IPS-20b (cell line): ENCODE measurements at regions not wholly inside any gene's neighbourhood (a gene's known extent, or its start where the extent isn't known, plus 50 kb on each side); places are given as distances from the start of the nearest gene placed in this dataset.

ENCODE experiments used
- H3K27ac ChIP-seq: one replicate; pipeline ENCODE4 v1.5.1; 2013; ENCODE audit warnings: low read length
- H3K27me3 ChIP-seq: 2 replicates; pipeline ENCODE4 v1.6.1; 2013; ENCODE audit warnings: mild to moderate bottlenecking, low read length, inconsistent platforms; ENCODE audit not compliant: insufficient read depth
- H3K36me3 ChIP-seq: 2 replicates; pipeline ENCODE4 v1.6.1; 2013; ENCODE audit warnings: low read depth, mild to moderate bottlenecking, inconsistent platforms, low read length, moderate library complexity; ENCODE audit not compliant: insufficient read depth
- H3K4me1 ChIP-seq: 2 replicates; pipeline ENCODE4 v1.6.1; 2013; ENCODE audit warnings: mild to moderate bottlenecking, control low read depth, inconsistent platforms, low read length, moderate library complexity; ENCODE audit not compliant: insufficient read depth
- H3K4me3 ChIP-seq: 2 replicates; pipeline ENCODE4 v1.5.1; 2013; ENCODE audit warnings: mild to moderate bottlenecking, low read length, inconsistent platforms
- H3K9ac ChIP-seq: 2 replicates; pipeline ENCODE4 v1.6.1; 2013; ENCODE audit warnings: low read depth, mild to moderate bottlenecking, inconsistent platforms, low read length, moderate library complexity
- H3K9me3 ChIP-seq: 2 replicates; pipeline ENCODE4 v1.6.1; 2013; ENCODE audit warnings: mild to moderate bottlenecking, low read depth, low read length, inconsistent platforms; ENCODE audit not compliant: insufficient read depth

- H3K9me3 ChIP-seq, result no peaks in the 10 kb centered on the region
- no peak overlapping the region for H3K27ac ChIP-seq
- H3K36me3 ChIP-seq, result no peaks in the 10 kb centered on the region
- no peaks in the 10 kb centered on the region for H3K4me1 ChIP-seq
- no peak overlapping the region for H3K9ac ChIP-seq
- no peaks in the 10 kb centered on the region for H3K27me3 ChIP-seq
- no peak overlapping the region for H3K4me3 ChIP-seq
Measured at GRCh38 chr21:31491617-31492016, 147.6 kb upstream of the TIAM1 start.

GRCh38 chr21:31490443-31490842 lies 146.4 kb upstream of the TIAM1 start:
- Histone ChIP-seq H3K9me3 (peaks cover 3% of the 10 kb centered on the region), H3K9ac (no peak overlapping the region), H3K27ac (no peak overlapping the region), H3K4me1 (no peaks in the 10 kb centered on the region), H3K36me3 (no peaks in the 10 kb centered on the region), H3K27me3 (no peaks in the 10 kb centered on the region), H3K4me3 (no peak overlapping the region)

GRCh38 chr21:31489726-31490125 lies 145.7 kb upstream of the TIAM1 start:
- H3K9ac ChIP-seq, result no peak overlapping the region
- no peak overlapping the region for H3K27ac ChIP-seq
- no peaks in the 10 kb centered on the region for H3K27me3 ChIP-seq
- peaks cover under 1% of the 10 kb centered on the region; the same call in 1 of the 2 replicates for H3K4me1 ChIP-seq
- peaks cover 9% of the 10 kb centered on the region for H3K9me3 ChIP-seq
- no peak overlapping the region for H3K4me3 ChIP-seq
- no peaks in the 10 kb centered on the region for H3K36me3 ChIP-seq

- Histone ChIP-seq H3K9ac (no peak overlapping the region), H3K9me3 (peaks cover 12% of the 10 kb centered on the region), H3K27me3 (no peaks in the 10 kb centered on the region), H3K4me1 (peaks cover 7% of the 10 kb centered on the region; the same call in 1 of the 2 replicates), H3K36me3 (no peaks in the 10 kb centered on the region), H3K27ac (no peak overlapping the region), H3K4me3 (no peak overlapping the region)
Measured at GRCh38 chr21:31489014-31489413, 145.0 kb upstream of the TIAM1 start.

- Histone ChIP-seq H3K27me3 (no peaks in the 10 kb centered on the region), H3K4me1 (peaks cover 8% of the 10 kb centered on the region; the same call in 1 of the 2 replicates), H3K4me3 (no peak overlapping the region), H3K9ac (peak overlapping the region; percentile 20; the same call in 1 of the 2 replicates), H3K36me3 (no peaks in the 10 kb centered on the region), H3K27ac (no peak overlapping the region), H3K9me3 (peaks cover 19% of the 10 kb centered on the region)
Measured at GRCh38 chr21:31484219-31484618, 140.2 kb upstream of the TIAM1 start.

- H3K27ac ChIP-seq, result no peak overlapping the region
- no peaks in the 10 kb centered on the region for H3K27me3 ChIP-seq
- no peaks in the 10 kb centered on the region for H3K36me3 ChIP-seq
- peaks cover 19% of the 10 kb centered on the region for H3K9me3 ChIP-seq
- H3K9ac ChIP-seq, result no peak overlapping the region
- H3K4me1 ChIP-seq, result peaks cover 8% of the 10 kb centered on the region; the same call in 1 of the 2 replicates
- no peak overlapping the region for H3K4me3 ChIP-seq
Measured at GRCh38 chr21:31483146-31483545, 139.1 kb upstream of the TIAM1 start.

- Histone ChIP-seq H3K4me1 (peaks cover 8% of the 10 kb centered on the region; the same call in 1 of the 2 replicates), H3K9me3 (peaks cover 19% of the 10 kb centered on the region), H3K27ac (no peak overlapping the region), H3K9ac (no peak overlapping the region), H3K27me3 (no peaks in the 10 kb centered on the region), H3K4me3 (no peak overlapping the region), H3K36me3 (no peaks in the 10 kb centered on the region)
Measured at GRCh38 chr21:31482460-31482859, 138.4 kb upstream of the TIAM1 start.

- Histone ChIP-seq H3K36me3 (no peaks in the 10 kb centered on the region), H3K4me3 (no peak overlapping the region), H3K9me3 (peaks cover 14% of the 10 kb centered on the region), H3K27ac (no peak overlapping the region), H3K4me1 (peaks cover 8% of the 10 kb centered on the region; the same call in 1 of the 2 replicates), H3K9ac (no peak overlapping the region), H3K27me3 (no peaks in the 10 kb centered on the region)
Measured at GRCh38 chr21:31480228-31480627, 136.2 kb upstream of the TIAM1 start.

- Histone ChIP-seq H3K9me3 (peaks cover 10% of the 10 kb centered on the region), H3K27me3 (no peaks in the 10 kb centered on the region), H3K27ac (no peak overlapping the region), H3K4me3 (no peak overlapping the region), H3K9ac (no peak overlapping the region), H3K4me1 (peaks cover 7% of the 10 kb centered on the region; the same call in 1 of the 2 replicates), H3K36me3 (no peaks in the 10 kb centered on the region)
Measured at GRCh38 chr21:31479714-31480113, 135.7 kb upstream of the TIAM1 start.

GRCh38 chr21:31479222-31479621 lies 135.2 kb upstream of the TIAM1 start:
- Histone ChIP-seq H3K27ac (no peak overlapping the region), H3K4me3 (no peak overlapping the region), H3K4me1 (peaks cover 2% of the 10 kb centered on the region; the same call in 1 of the 2 replicates), H3K36me3 (no peaks in the 10 kb centered on the region), H3K27me3 (no peaks in the 10 kb centered on the region), H3K9me3 (peaks cover 9% of the 10 kb centered on the region), H3K9ac (no peak overlapping the region)

- Histone ChIP-seq H3K9ac (no peak overlapping the region), H3K9me3 (peaks cover 2% of the 10 kb centered on the region), H3K4me1 (peaks cover under 1% of the 10 kb centered on the region; the same call in 1 of the 2 replicates), H3K4me3 (no peak overlapping the region), H3K27ac (no peak overlapping the region), H3K27me3 (no peaks in the 10 kb centered on the region), H3K36me3 (no peaks in the 10 kb centered on the region)
Measured at GRCh38 chr21:31476263-31477022, 132.4 kb upstream of the TIAM1 start.

GRCh38 chr21:31475223-31475622 lies 131.2 kb upstream of the TIAM1 start:
- Histone ChIP-seq H3K36me3 (no peaks in the 10 kb centered on the region), H3K27ac (no peak overlapping the region), H3K27me3 (no peaks in the 10 kb centered on the region), H3K4me1 (peaks cover 6% of the 10 kb centered on the region; the same call in 1 of the 2 replicates), H3K9ac (no peak overlapping the region), H3K9me3 (no peaks in the 10 kb centered on the region), H3K4me3 (no peak overlapping the region)
